ENCODE measurements at regions not wholly inside any gene's neighbourhood (a gene's known extent, or its start where the extent isn't known, plus 50 kb on each side); places are given as distances from the start of the nearest gene placed in this dataset.

- H3K27me3 Mint-ChIP-seq (ENCODE audit: low read depth) = no peaks in the 10 kb centered on the region
- no peak overlapping the region for H3K4me2 ChIP-seq (ENCODE audit: insufficient read depth, insufficient read length, low read length)
These were observed 1521.3 kb upstream of the ACVR2A start for GRCh38 chr2:146323564-146323963.

More at GRCh38 chr2:146323564-146323963, 1521.3 kb upstream of the ACVR2A start:
- no peak for TF ChIP-seq CTCF (conservative IDR thresholded peaks at IDR 0.05)
- Histone ChIP-seq H3K9ac (ENCODE audit: extremely low read depth, insufficient read length, low read length) (no peak overlapping the region), H3K14ac (ENCODE audit: insufficient read depth, low read length) (no peak overlapping the region), H3K18ac (ENCODE audit: insufficient read length, low read depth, low read length) (no peak overlapping the region), H3K23me2 (ENCODE audit: insufficient read length, low read depth, low read length, poor library complexity, severe bottlenecking) (no peaks in the 10 kb centered on the region), H2BK12ac (ENCODE audit: insufficient read length, low read depth, low read length) (no peak overlapping the region), H4K20me1 (ENCODE audit: control insufficient read depth, insufficient read depth, insufficient read length) (no peaks in the 10 kb centered on the region), H4K5ac (ENCODE audit: insufficient read length, low read depth, low read length) (no peak overlapping the region), H2AK5ac (ENCODE audit: insufficient read length, low read length) (no peak overlapping the region), H3K9me3 (ENCODE audit: control insufficient read depth, low read depth, low read length) (no peaks in the 10 kb centered on the region), H3K27ac (ENCODE audit: insufficient read length, low read depth, low read length) (no peak overlapping the region), H3K79me1 (ENCODE audit: insufficient read depth, low read depth, low read length, poor library complexity, severe bottlenecking) (no peaks in the 10 kb centered on the region), H4K91ac (ENCODE audit: insufficient read length, low read depth, low read length) (no peak overlapping the region), H2AFZ (ENCODE audit: low read length) (no peak overlapping the region), H4K8ac (replicated peaks; ENCODE audit: insufficient read length, low read depth, low read length) (no peak overlapping the region), H2BK20ac (ENCODE audit: low read depth, low read length, poor library complexity, severe bottlenecking) (no peak overlapping the region), H2BK15ac (ENCODE audit: low read depth, low read length) (no peak overlapping the region), H3K79me2 (ENCODE audit: insufficient read depth, low read length) (no peaks in the 10 kb centered on the region), H3K27me3 (ENCODE audit: insufficient read depth, low read length) (no peaks in the 10 kb centered on the region), H3T11ph (ENCODE audit: low read length) (no peak overlapping the region), H3K56ac (ENCODE audit: insufficient read length, low read depth, low read length) (no peak overlapping the region), H2BK120ac (ENCODE audit: low read depth, low read length, poor library complexity, severe bottlenecking) (no peak overlapping the region), H3K4ac (ENCODE audit: low read depth, low read length) (no peak overlapping the region), H2BK5ac (ENCODE audit: insufficient read length, low read length) (no peak overlapping the region), H3K4me1 (ENCODE audit: insufficient read depth, low read length) (no peaks in the 10 kb centered on the region; the same call in 1 of the 2 replicates), H3K23ac (ENCODE audit: insufficient read length, low read depth, low read length) (no peak overlapping the region)
- no CpG with 5 or more reads among the region's 2 CpGs for WGBS (ENCODE audit: extremely low coverage, insufficient read length, low lambda C conversion rate)
- Mint-ChIP-seq H3K4me3 (no peak overlapping the region), H3K27ac (no peak overlapping the region), H3K9me3 (no peaks in the 10 kb centered on the region), H3K36me3 (ENCODE audit: insufficient read depth in 1 of 3, low read depth in 3 of 3) (no peaks in the 10 kb centered on the region), H3K4me1 (peaks cover 5% of the 10 kb centered on the region in 2 experiments)
- no peak for DNase-seq
